OCI-M1 (cell line): ENCODE measurements at regions not wholly inside any gene's neighbourhood (a gene's known extent, or its start where the extent isn't known, plus 50 kb on each side); places are given as distances from the start of the nearest gene placed in this dataset.

ENCODE experiments used
- DNase-seq: peaks from one replicate; lab custom pipeline; 2025; lab: John Stamatoyannopoulos, UW

- no peak for DNase-seq
These were observed 242.3 kb upstream of the SP8 start for GRCh38 chr7:21029006-21029405.

- DNase-seq, result no peak
These were observed 243.7 kb upstream of the SP8 start for GRCh38 chr7:21030237-21030871.

- DNase-seq, result no peak
These were observed 254.6 kb upstream of the SP8 start for GRCh38 chr7:21041252-21041651.

- DNase-seq, result no peak
These were observed 255.0 kb upstream of the SP8 start for GRCh38 chr7:21041666-21042065.

GRCh38 chr7:21044384-21044783, 257.7 kb upstream of the SP8 start:
- no peak for DNase-seq

GRCh38 chr7:21044913-21045568, 258.4 kb upstream of the SP8 start:
- no peak for DNase-seq

- no peak for DNase-seq
These were observed 265.2 kb upstream of the SP8 start for GRCh38 chr7:21051865-21052264.

GRCh38 chr7:21054427-21055112, 267.9 kb upstream of the SP8 start:
- DNase-seq, result no peak

GRCh38 chr7:21059069-21059468, 272.4 kb upstream of the SP8 start:
- DNase-seq, result no peak

GRCh38 chr7:21063106-21063505, 276.4 kb upstream of the SP8 start:
- DNase-seq, result no peak

- DNase-seq, result no peak
These were observed 278.3 kb upstream of the SP8 start for GRCh38 chr7:21064698-21065648.

GRCh38 chr7:21066221-21066620, 279.5 kb upstream of the SP8 start:
- DNase-seq, result no peak

- no peak for DNase-seq
These were observed 280.5 kb upstream of the SP8 start for GRCh38 chr7:21067216-21067615.

GRCh38 chr7:21070571-21071090, 283.9 kb upstream of the SP8 start:
- DNase-seq, result no peak

- DNase-seq, result no peak
These were observed 285.1 kb upstream of the SP8 start for GRCh38 chr7:21071561-21072501.

- DNase-seq, result no peak
These were observed 289.4 kb upstream of the SP8 start for GRCh38 chr7:21076054-21076453.

- no peak for DNase-seq
These were observed 289.9 kb upstream of the SP8 start for GRCh38 chr7:21076574-21076973.

GRCh38 chr7:21077602-21078001, 290.9 kb upstream of the SP8 start:
- DNase-seq, result no peak

GRCh38 chr7:21084286-21084685, 297.6 kb upstream of the SP8 start:
- DNase-seq, result no peak

- no peak for DNase-seq
These were observed 300.0 kb upstream of the SP8 start for GRCh38 chr7:21086688-21087087.

GRCh38 chr7:21089653-21090052, 303.0 kb upstream of the SP8 start:
- no peak for DNase-seq
